ENCODE measurements at regions not wholly inside any gene's neighbourhood (a gene's known extent, or its start where the extent isn't known, plus 50 kb on each side); places are given as distances from the start of the nearest gene placed in this dataset.
"Not testable (repeated sequence)": the region's sequence is repeated elsewhere in the genome, so short reads cannot be mapped to it uniquely, and the experiment has no call there.

DNA sequence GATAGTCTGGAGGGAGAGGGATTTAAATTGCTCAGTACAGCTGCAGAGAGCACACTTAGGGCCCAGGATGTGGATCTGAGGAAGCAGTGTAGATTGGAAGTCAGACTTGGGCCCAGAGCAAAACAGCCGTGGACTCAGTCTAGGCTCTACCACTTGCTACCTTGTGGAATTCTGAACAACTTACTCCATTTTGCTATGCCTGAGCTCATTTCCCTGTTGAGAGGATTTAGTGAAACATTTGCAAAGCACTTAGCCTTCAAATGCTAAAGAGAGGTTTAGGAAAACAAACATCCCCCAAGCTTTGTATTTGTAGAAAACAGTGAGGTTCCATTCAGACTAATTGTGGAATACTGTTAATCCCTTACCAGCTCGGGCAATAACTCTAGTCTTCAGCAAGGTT, 453.4 kb upstream of the ZNF507 start:
- TF ChIP-seq, protein P1, sequence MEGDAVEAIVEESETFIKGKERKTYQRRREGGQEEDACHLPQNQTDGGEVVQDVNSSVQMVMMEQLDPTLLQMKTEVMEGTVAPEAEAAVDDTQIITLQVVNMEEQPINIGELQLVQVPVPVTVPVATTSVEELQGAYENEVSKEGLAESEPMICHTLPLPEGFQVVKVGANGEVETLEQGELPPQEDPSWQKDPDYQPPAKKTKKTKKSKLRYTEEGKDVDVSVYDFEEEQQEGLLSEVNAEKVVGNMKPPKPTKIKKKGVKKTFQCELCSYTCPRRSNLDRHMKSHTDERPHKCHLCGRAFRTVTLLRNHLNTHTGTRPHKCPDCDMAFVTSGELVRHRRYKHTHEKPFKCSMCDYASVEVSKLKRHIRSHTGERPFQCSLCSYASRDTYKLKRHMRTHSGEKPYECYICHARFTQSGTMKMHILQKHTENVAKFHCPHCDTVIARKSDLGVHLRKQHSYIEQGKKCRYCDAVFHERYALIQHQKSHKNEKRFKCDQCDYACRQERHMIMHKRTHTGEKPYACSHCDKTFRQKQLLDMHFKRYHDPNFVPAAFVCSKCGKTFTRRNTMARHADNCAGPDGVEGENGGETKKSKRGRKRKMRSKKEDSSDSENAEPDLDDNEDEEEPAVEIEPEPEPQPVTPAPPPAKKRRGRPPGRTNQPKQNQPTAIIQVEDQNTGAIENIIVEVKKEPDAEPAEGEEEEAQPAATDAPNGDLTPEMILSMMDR (IDR thresholded peaks at IDR 0.05): no peak
- no peak for TF ChIP-seq POLR2A (IDR thresholded peaks at IDR 0.05)
- 39 to 55% methylated on average over 2 of the region's 2 CpGs for WGBS, 2 donors
- intact Hi-C loops (cut with DNase I): no loop called here
- Histone ChIP-seq H3K27ac (no peak overlapping the region), H3K9me3 (peaks cover 0 to 15% (median 0%) of the 10 kb centered on the region in 3 donors), H3K4me3 (no peak overlapping the region), H3K36me3 (no peaks in the 10 kb centered on the region), H3K27me3 (no peaks in the 10 kb centered on the region), H3K4me1 (no peaks in the 10 kb centered on the region)
- DNase-seq: no peak

DNA sequence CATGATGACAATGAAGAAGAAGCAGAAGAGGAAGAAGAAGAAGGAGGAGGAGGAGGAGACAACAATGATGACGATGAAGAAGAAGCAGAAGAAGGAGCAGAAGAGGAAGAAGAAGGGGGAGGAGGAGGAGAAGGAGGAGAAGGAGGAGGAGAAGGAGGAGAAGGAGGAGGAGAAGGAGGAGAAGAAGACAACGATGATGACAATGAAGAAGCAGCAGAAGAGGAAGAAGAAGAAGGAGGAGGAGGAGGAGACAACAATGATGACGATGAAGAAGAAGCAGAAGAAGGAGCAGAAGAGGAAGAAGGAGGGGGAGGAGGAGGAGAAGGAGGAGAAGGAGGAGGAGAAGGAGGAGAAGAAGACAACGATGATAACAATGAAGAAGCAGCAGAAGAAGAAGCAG, 451.9 kb upstream of the ZNF507 start:
- peaks cover 0 to 15% (median 0%) of the 10 kb centered on the region in 3 donors for H3K9me3 ChIP-seq
- H3K27ac ChIP-seq; intact Hi-C loops (cut with DNase I); DNase-seq; H3K4me3 ChIP-seq; H3K4me1 ChIP-seq; H3K27me3 ChIP-seq; H3K36me3 ChIP-seq: not testable (repeated sequence)
- 65 to 69% methylated on average over 4 of the region's 4 CpGs for WGBS, 2 donors

DNA sequence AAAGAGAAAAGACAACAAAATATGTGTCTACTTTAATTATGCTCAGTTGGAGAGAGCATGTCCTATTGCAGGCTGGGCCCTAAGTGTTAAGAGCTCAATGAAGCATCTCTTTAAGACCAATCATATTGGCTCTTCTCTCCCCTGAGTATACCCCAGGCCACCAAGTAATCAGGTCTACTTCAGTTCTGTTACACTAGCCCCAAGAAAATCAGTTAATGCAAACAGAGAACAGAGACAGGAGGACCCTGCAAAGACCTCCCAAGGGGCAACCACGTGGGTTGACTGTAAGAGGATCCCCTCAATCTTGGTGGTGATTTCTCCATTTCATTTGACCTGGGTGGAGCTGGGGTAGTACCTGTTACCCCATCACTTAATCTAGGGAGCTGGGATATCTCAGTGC, 451.0 kb upstream of the ZNF507 start:
- DNase-seq: no peak
- Histone ChIP-seq H3K4me3 (no peak overlapping the region), H3K9me3 (peaks cover 0 to 15% (median 0%) of the 10 kb centered on the region in 3 donors), H3K36me3 (no peaks in the 10 kb centered on the region), H3K27ac (no peak overlapping the region), H3K27me3 (no peaks in the 10 kb centered on the region), H3K4me1 (no peaks in the 10 kb centered on the region)
- intact Hi-C loops (cut with DNase I): no loop called here
- TF ChIP-seq POLR2A (IDR thresholded peaks at IDR 0.05): no peak
- whole genome bisulfite sequencing, 2 donors: 23 to 25% methylated on average over 1 of the region's 1 CpG

DNA sequence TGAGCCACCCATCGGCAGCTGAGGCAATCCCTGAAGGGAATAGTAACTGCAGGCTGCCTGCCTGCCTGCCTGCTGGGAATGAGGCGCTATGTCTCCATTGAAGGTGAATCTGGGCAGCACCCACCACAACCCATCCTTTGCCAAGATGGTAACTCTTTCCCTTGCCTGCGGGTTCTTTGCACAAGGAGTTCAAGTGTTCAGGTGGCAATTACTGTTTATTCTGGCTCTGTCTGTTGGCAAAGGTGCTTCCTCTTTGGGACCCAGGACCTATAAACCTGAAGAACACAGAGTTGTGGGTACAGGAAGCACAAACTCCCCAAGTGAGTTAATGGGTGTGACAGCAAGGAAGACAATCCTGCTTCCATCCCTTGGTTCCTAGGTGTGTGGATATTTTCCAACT, 448.1 kb upstream of the ZNF507 start:
- H3K36me3 ChIP-seq: no peaks in the 10 kb centered on the region
- H3K9me3 ChIP-seq: peaks cover 0 to 13% (median 0%) of the 10 kb centered on the region in 3 donors
- no peak overlapping the region for H3K27ac ChIP-seq
- intact Hi-C loops (cut with DNase I): no loop called here
- no peak for TF ChIP-seq POLR2A (IDR thresholded peaks at IDR 0.05)
- TF ChIP-seq, protein P1 (IDR thresholded peaks at IDR 0.05): no peak
- H3K4me1 ChIP-seq: no peaks in the 10 kb centered on the region
- DNase-seq: no peak
- no peaks in the 10 kb centered on the region for H3K27me3 ChIP-seq
- no peak overlapping the region for H3K4me3 ChIP-seq
- WGBS, 2 donors: 50 to 69% methylated on average over 1 to 2 of the region's 3 CpGs

DNA sequence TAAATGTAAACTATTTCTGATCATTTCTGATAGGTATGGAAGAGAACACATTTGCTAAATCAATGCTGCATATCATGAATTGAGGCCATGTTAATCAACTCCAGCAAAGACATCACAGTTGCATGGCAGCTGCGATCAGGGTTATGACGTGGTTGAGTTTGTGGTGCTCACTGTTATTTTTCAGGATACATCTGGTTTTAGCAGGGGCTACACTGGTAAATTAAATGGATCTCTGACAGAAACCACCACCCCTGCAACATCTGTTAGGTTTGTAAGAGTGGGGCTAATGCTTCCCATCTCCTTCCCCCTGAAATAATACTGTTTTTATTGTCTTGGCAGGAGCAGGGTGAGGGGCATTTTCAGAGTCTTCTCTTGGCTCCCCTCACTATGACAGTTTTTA, 444.4 kb upstream of the ZNF507 start:
- no peak for DNase-seq
- Histone ChIP-seq H3K27ac (no peak overlapping the region), H3K36me3 (no peaks in the 10 kb centered on the region), H3K4me3 (no peak overlapping the region), H3K9me3 (peaks cover 0 to 3% (median 0%) of the 10 kb centered on the region in 3 donors), H3K4me1 (no peaks in the 10 kb centered on the region), H3K27me3 (no peaks in the 10 kb centered on the region)
- intact Hi-C loops (cut with DNase I): no loop called here
- no peak for TF ChIP-seq POLR2A (IDR thresholded peaks at IDR 0.05)
- TF ChIP-seq, protein P1 (IDR thresholded peaks at IDR 0.05): no peak
- WGBS, 2 donors: 70 to 81% methylated on average over 2 of the region's 2 CpGs

DNA sequence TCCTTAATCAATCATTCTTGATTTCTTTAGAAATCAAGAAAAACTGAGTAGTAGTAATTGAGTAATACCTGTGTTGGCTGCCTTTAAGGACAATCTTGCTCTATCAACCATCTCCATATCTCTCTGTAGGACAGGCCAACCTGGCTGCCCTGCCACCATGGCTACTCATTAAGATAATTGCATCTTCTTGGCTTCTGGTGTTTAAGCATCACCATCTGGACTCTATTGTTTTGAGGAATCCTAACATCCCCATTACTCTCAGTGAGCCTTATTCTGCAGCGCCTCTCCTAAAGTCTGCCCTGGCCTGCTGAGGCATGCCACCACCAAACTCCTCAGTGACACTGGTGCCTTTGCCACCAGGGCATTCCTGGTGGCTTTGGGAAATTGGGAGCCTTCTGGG, 442.6 kb upstream of the ZNF507 start:
- Histone ChIP-seq H3K36me3 (no peaks in the 10 kb centered on the region), H3K4me3 (no peak overlapping the region), H3K4me1 (peaks cover 0 to 9% (median 0%) of the 10 kb centered on the region in 3 donors), H3K9me3 (no peaks in the 10 kb centered on the region), H3K27me3 (no peaks in the 10 kb centered on the region), H3K27ac (no peak overlapping the region)
- no peak for DNase-seq
- intact Hi-C loops (cut with DNase I): no loop called here
- TF ChIP-seq POLR2A (IDR thresholded peaks at IDR 0.05): no peak
- TF ChIP-seq, protein P1 (IDR thresholded peaks at IDR 0.05): no peak
- 69 to 100% methylated on average over 1 of the region's 1 CpG for WGBS, 2 donors
